ENCODE measurements at regions not wholly inside any gene's neighbourhood (a gene's known extent, or its start where the extent isn't known, plus 50 kb on each side); places are given as distances from the start of the nearest gene placed in this dataset.

GRCh38 chr2:21972586-21972985 is 848.8 kb downstream of the TDRD15 start:
- no peak for TF ChIP-seq SP1 (IDR thresholded peaks at IDR 0.05)
- no peak for TF ChIP-seq TARDBP (IDR thresholded peaks at IDR 0.05)
- no peak for TF ChIP-seq LEF1 (IDR thresholded peaks at IDR 0.05; ENCODE audit: borderline replicate concordance)
- no peak for TF ChIP-seq NFRKB (IDR thresholded peaks at IDR 0.05)
- TF ChIP-seq BHLHE40 (IDR thresholded peaks at IDR 0.05; ENCODE audit: borderline replicate concordance): no peak
- TF ChIP-seq FOXM1 (IDR thresholded peaks at IDR 0.05; ENCODE audit: borderline replicate concordance): no peak
- TF ChIP-seq FOXK2 (IDR thresholded peaks at IDR 0.05): no peak
- TF ChIP-seq L3MBTL2 (conservative IDR thresholded peaks at IDR 0.05): no peak
- no peak for TF ChIP-seq FOXA1 (IDR thresholded peaks at IDR 0.05)
- TF ChIP-seq ARNT (IDR thresholded peaks at IDR 0.05): no peak
- TF ChIP-seq ELF4 (IDR thresholded peaks at IDR 0.05): no peak
